Left lobe of liver (tissue), 2 donors: ENCODE measurements at regions not wholly inside any gene's neighbourhood (a gene's known extent, or its start where the extent isn't known, plus 50 kb on each side); places are given as distances from the start of the nearest gene placed in this dataset.
"Not testable (repeated sequence)": the region's sequence is repeated elsewhere in the genome, so short reads cannot be mapped to it uniquely, and the experiment has no call there.

ENCODE experiments used
- ATAC-seq: fragments of 200-7000 bp; cut with Tn5 transposase; one replicate; pipeline ENCODE4 v1.9.1; 2020; ENCODE audit warnings: mild to moderate bottlenecking, moderate library complexity
- DNase-seq: peaks from one replicate; pipeline ENCODE4 v3.0.0-alpha.2; 2020; ENCODE audit warnings: low spot score
- donor health status: DM: no; HTN: no; CAD: no; lungs with moderate emphysema.
- donor health status: DM: no; HTN: yes; CAD: no.

DNA sequence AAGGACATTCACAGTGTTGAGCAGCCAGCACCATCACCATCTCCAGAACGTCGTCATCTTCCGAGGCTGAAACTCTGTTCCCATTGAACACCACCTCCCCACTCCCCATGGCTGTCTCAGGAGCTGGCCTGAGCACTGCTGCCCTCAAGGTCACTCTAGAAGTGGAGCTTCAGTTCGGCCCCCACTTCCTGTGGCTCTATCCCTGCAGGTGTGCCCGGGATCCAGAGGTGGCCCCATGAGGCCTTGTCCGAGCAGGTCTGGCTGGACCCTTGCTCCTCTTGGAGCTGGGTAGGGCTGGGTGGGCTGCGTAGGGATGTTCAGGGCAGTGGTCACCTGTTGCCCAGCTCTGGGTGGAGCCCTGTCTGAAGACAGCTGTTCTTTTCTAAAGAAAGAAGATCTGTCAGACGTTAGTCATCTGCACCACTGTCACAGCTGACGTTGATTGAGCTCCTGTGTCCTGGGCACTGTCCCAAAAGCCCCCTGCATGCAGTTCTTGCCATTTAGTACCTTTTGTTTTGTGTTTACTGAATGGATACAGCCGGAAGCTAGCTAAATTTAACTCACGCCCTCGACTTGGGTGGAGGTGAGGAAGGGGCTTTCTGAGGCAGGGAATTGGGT lies 75.5 kb upstream of the CLDN5 start:
- ATAC-seq: no peak
- no peak for DNase-seq

DNA sequence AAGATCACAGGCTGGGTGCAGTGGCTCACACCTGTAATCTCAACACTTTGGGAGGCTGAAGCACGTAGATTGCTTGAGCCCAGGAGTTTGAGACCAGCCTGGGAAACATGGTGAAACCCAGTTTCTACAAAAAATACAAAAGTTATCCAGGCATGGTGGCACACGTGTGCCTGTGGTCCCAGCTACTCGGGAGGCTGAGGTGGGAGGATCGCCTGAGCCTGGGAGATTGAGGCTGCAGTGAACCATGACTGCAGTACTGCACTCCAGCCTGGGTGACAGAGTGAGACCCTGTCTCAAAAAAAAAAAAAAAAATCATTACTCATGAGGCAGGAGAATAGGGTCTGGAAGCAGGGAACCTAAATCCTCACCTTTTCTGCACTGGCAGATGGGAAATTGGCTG lies 79.1 kb upstream of the CLDN5 start:
- not testable (repeated sequence) for DNase-seq, ATAC-seq

DNA sequence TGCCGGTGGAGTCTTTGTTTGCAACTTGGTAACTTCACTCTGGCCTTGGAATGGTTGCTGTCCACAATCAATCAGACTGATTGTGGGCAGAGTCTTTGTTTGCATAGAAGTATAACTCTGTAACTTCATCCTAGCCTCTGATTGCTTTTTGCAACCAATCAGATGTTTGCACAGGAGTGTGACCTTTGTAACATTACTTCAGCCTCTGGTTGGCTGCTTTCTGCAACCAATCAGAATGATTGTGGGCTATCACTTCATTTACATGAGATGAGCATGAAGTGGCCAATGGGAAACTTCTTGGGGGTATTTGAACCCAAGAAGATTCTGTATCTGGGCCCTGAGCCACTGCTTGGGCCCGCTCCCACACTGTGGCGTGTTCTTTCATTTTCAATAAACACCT lies 79.6 kb upstream of the CLDN5 start:
- ATAC-seq (peak; percentile 35), DNase-seq (peak; percentile 84)

DNA sequence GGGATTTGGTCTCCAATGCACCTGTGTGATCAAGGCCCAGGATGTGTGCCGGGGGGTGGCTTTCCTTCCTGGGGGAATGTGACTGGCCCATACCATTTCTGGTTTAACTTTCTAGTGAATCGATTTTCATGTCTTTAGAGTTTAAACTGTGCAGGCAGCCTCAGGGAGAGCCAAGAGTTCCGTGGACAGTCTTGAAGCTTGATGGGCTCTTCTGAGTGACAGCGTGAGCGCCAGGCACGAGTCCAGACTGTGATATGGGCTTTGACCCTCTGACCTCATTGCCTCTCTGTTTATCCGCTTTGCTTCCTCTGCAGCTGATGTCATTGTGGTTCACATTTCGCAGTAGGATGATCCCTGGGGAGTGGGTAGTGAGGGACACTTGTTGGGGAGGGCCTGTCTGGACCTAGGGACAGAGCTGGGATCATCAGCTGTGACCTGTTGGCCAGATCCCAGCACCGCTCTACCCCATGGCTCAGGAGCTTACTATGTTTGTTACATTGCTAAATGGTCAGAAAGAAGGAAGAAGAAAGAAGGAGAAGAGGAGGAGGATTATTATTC lies 80.6 kb upstream of the CLDN5 start:
- ATAC-seq: peak; percentile 51
- peak; percentile 83 for DNase-seq

- DNase-seq (peak; percentile 93), ATAC-seq (peak; percentile 70)
Observed at GRCh38 chr22:19605508-19606331, 81.5 kb upstream of the CLDN5 start.

GRCh38 chr22:19606332-19607191 lies 82.4 kb upstream of the CLDN5 start:
- no peak for ATAC-seq
- no peak for DNase-seq

- peak; percentile 97 for DNase-seq
- peak; percentile 74 for ATAC-seq
Observed at GRCh38 chr22:19607192-19608002, 83.2 kb upstream of the CLDN5 start.

- DNase-seq (no peak), ATAC-seq (no peak)
Observed at GRCh38 chr22:19608003-19608690, 83.9 kb upstream of the CLDN5 start.

- not testable (repeated sequence) for ATAC-seq, DNase-seq
Observed at GRCh38 chr22:19609753-19610152, 85.5 kb upstream of the CLDN5 start.

GRCh38 chr22:19610518-19611253 lies 86.5 kb upstream of the CLDN5 start:
- no peak for DNase-seq

GRCh38 chr22:19611590-19611989 lies 87.4 kb upstream of the CLDN5 start:
- no peak for ATAC-seq
- DNase-seq: no peak

More at GRCh38 chr22:19610518-19611253, 86.5 kb upstream of the CLDN5 start:
- no peak for ATAC-seq

- no peak for ATAC-seq
- DNase-seq: no peak
Observed at GRCh38 chr22:19612866-19613572, 88.8 kb upstream of the CLDN5 start.

GRCh38 chr22:19614536-19614863 lies 90.3 kb upstream of the CLDN5 start:
- ATAC-seq (no peak), DNase-seq (no peak)

- DNase-seq (no peak), ATAC-seq (peak; percentile 74)
Observed at GRCh38 chr22:19615001-19615461, 90.8 kb upstream of the CLDN5 start.

DNA sequence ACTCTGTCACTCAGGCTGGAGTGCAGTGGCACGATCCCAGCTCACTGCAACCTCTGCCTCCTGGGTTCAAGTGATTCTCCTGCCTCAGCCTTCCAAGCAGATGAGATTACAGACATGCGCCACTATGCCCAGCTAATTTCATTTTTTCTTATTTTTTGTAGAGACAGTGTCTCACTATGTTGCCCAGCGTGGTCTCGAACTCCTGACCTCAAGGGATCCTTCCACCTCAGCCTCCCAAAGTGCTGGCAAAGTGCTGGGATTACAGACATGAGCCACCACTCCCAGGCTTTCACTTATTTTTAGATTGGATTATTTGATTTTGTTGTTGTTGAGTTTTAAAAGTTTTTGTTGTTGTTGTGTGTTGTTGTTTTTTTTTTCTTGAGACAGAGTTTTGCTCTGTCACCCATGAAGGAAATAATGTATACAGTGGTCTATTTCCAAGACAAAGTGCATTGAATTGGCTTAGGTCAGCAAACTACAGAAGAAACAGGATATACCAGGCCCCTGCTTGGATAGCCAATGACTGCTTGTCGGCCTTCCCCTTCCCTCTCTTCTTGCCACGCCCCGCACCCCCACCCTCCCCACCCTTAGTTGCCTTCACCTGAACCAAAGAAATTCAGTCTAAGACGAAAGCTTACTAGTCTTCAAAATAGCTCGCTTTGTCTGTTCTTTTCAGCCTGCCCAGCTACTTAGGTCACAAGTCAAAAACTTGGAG lies 91.8 kb upstream of the CLDN5 start:
- DNase-seq (no peak), ATAC-seq (no peak)

GRCh38 chr22:19619144-19620009 lies 94.9 kb upstream of the SEPTIN5 start:
- ATAC-seq (no peak), DNase-seq (no peak)
